Body of pancreas (tissue), 4 donors: ENCODE measurements at regions not wholly inside any gene's neighbourhood (a gene's known extent, or its start where the extent isn't known, plus 50 kb on each side); places are given as distances from the start of the nearest gene placed in this dataset.

Experiments used
- ATAC-seq: fragments of 150-250 bp; one replicate; pipeline ENCODE4 v1.9.1; 2016
- DNase-seq, 4 donors: peaks; one replicate each; pipeline ENCODE4 v3.0.0-alpha.2; 2019
- H3K27ac ChIP-seq, 4 donors: fragments of 200-600 bp; sonication (generic); 1 replicate in 3 of 4; 2 replicates in 1 of 4; pipeline versions ENCODE4 v1.5.1 to v1.6.1; 2016 to 2019; ENCODE audit warnings: mild to moderate bottlenecking in 1 of 4, mixed read lengths in 1 of 4, moderate library complexity in 1 of 4
- H3K27me3 ChIP-seq, 2 donors: fragments of 200-600 bp; sonication (generic); one replicate each; pipeline ENCODE4 v1.6.0; 2016; ENCODE audit warnings: mild to moderate bottlenecking in 1 of 2
- H3K36me3 ChIP-seq, 2 donors: fragments of 200-600 bp; sonication (generic); replicated peaks in 1 of 2; 2 replicates each; pipeline ENCODE4 v1.5.1; 2016; ENCODE audit warnings: low read depth in 2 of 2; ENCODE audit not compliant: insufficient read depth in 1 of 2
- H3K4me1 ChIP-seq: fragments of 200-600 bp; sonication (generic); one replicate; pipeline ENCODE4 v1.6.0; 2016
- H3K4me3 ChIP-seq, 2 donors: fragments of 200-600 bp; sonication (generic); 1 replicate in 1 of 2; 2 replicates in 1 of 2; pipeline ENCODE4 v1.5.1; 2016 to 2019
- H3K9me3 ChIP-seq, 3 donors: fragments of 200-600 bp; sonication (generic); 1 replicate in 2 of 3; 2 replicates in 1 of 3; pipeline ENCODE4 v1.5.1; 2016
- CTCF ChIP-seq, 7 experiments: fragments of 450-650 bp in 4 of 7; fragments of 200-600 bp in 3 of 7; sonication (generic) in 3 of 7; IDR thresholded peaks; one replicate each; pipeline ENCODE4 v1.5.1; 2016 to 2019; ENCODE audit warnings: antibody characterized with exemption in 7 of 7
- POLR2A ChIP-seq, 3 donors: fragments of 450-650 bp; IDR thresholded peaks; one replicate each; pipeline ENCODE4 v1.6.1; 2016; ENCODE audit warnings: antibody characterized with exemption in 3 of 3, mild to moderate bottlenecking in 2 of 3
- WGBS, 2 donors: methylation state at CpG; one replicate each; pipeline ENCODE4 v1.1.5; 2017; 5-methylcytosine and 5-hydroxymethylcytosine counted together
- intact Hi-C: fragments of 100-400 bp; cut with DNase I; formaldehyde crosslinking; loops from one replicate; pipeline ENCODE4 v1.15.1; 2023

GRCh38 chr16:27692576-27692975 lies 142.6 kb downstream of the KATNIP start:
- intact Hi-C loops = no loop called here
- Histone ChIP-seq H3K27ac (no peak overlapping the region), H3K36me3 (no peaks in the 10 kb centered on the region), H3K4me1 (no peaks in the 10 kb centered on the region), H3K9me3 (no peaks in the 10 kb centered on the region), H3K27me3 (no peaks in the 10 kb centered on the region), H3K4me3 (no peak overlapping the region)
- no peak for DNase-seq
- 89 to 93% methylated on average over 8 to 10 of the region's 10 CpGs for WGBS, 2 donors
- ATAC-seq = no peak
- no peak for TF ChIP-seq POLR2A (IDR thresholded peaks at IDR 0.05)
- no peak for TF ChIP-seq CTCF (IDR thresholded peaks at IDR 0.05)

GRCh38 chr16:27695161-27695560 lies 145.2 kb downstream of the KATNIP start:
- no peak overlapping the region for H3K4me3 ChIP-seq
- H3K27me3 ChIP-seq = no peaks in the 10 kb centered on the region
- H3K36me3 ChIP-seq = peaks cover 1 to 7% of the 10 kb centered on the region in 2 donors
- 93 to 97% methylated on average over 7 of the region's 7 CpGs for WGBS, 2 donors
- intact Hi-C loops = no loop called here
- no peaks in the 10 kb centered on the region for H3K9me3 ChIP-seq
- TF ChIP-seq CTCF (IDR thresholded peaks at IDR 0.05) (no peak), POLR2A (IDR thresholded peaks at IDR 0.05) (no peak)
- no peak overlapping the region for H3K27ac ChIP-seq
- no peak for DNase-seq
- no peaks in the 10 kb centered on the region for H3K4me1 ChIP-seq
- no peak for ATAC-seq

- Histone ChIP-seq H3K4me1 (no peaks in the 10 kb centered on the region), H3K27ac (no peak overlapping the region), H3K4me3 (no peak overlapping the region), H3K36me3 (peaks cover 5 to 7% of the 10 kb centered on the region in 2 donors), H3K27me3 (no peaks in the 10 kb centered on the region), H3K9me3 (no peaks in the 10 kb centered on the region)
- intact Hi-C loops = no loop called here
- ATAC-seq (no peak), DNase-seq (no peak)
- WGBS, 2 donors = 77 to 87% methylated on average over 5 to 13 of the region's 14 CpGs
- TF ChIP-seq CTCF (IDR thresholded peaks at IDR 0.05) = no peak
- no peak for TF ChIP-seq POLR2A (IDR thresholded peaks at IDR 0.05)
Observed at GRCh38 chr16:27698266-27698665, 148.3 kb downstream of the KATNIP start.

GRCh38 chr16:27698746-27699145 lies 148.8 kb downstream of the KATNIP start:
- WGBS, 2 donors = 89 to 91% methylated on average over 6 to 8 of the region's 8 CpGs
- no peak for ATAC-seq
- intact Hi-C loops = no loop called here
- no peaks in the 10 kb centered on the region for H3K4me1 ChIP-seq
- no peak overlapping the region for H3K4me3 ChIP-seq
- TF ChIP-seq POLR2A (IDR thresholded peaks at IDR 0.05) (no peak), CTCF (IDR thresholded peaks at IDR 0.05) (no peak)
- no peak for DNase-seq
- no peaks in the 10 kb centered on the region for H3K9me3 ChIP-seq
- no peaks in the 10 kb centered on the region for H3K27me3 ChIP-seq
- peaks cover 5 to 7% of the 10 kb centered on the region in 2 donors for H3K36me3 ChIP-seq
- H3K27ac ChIP-seq = no peak overlapping the region

- Histone ChIP-seq H3K9me3 (no peaks in the 10 kb centered on the region), H3K4me3 (no peak overlapping the region), H3K27ac (no peak overlapping the region), H3K36me3 (peaks cover 5 to 7% of the 10 kb centered on the region in 2 donors), H3K27me3 (no peaks in the 10 kb centered on the region), H3K4me1 (no peaks in the 10 kb centered on the region)
- 93 to 97% methylated on average over 6 to 7 of the region's 7 CpGs for WGBS, 2 donors
- intact Hi-C loops = no loop called here
- ATAC-seq (no peak), DNase-seq (no peak)
- TF ChIP-seq POLR2A (IDR thresholded peaks at IDR 0.05) (no peak), CTCF (IDR thresholded peaks at IDR 0.05) (no peak)
Observed at GRCh38 chr16:27699540-27699939, 149.6 kb downstream of the KATNIP start.
